GM18868 (cell line): ENCODE measurements at regions not wholly inside any gene's neighbourhood (a gene's known extent, or its start where the extent isn't known, plus 50 kb on each side); places are given as distances from the start of the nearest gene placed in this dataset.

Experiments used
- ATAC-seq: cut with Tn5 transposase; IDR thresholded peaks from one replicate; pipeline ENCODE4 v1.9.1; 2021; ENCODE audit warnings: mild to moderate bottlenecking, moderate library complexity; ENCODE audit not compliant: unreplicated experiment

- ATAC-seq, result no peak
These were observed 186.4 kb upstream of the ZRANB2 start for GRCh38 chr1:71267220-71267619.

DNA sequence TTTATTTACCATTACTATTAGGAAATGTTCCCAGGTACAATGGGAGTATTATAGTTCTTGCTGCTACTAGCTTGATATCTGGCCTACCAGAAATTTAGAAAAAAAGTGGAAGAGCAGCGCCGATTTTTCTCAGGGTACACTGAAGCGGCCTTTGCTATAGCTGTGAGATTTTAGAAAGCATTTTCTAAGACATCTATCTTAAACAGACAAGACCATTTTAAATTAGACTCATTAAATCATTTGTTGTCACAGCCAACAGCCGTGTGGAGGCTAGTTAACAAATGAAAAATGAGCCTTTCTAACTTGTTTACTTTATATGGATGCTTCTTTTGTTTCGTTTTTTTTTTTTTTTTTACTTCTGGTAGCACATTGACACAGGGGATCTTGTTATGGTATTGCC, 183.2 kb upstream of the ZRANB2 start:
- no peak for ATAC-seq

- no peak for ATAC-seq
These were observed 182.1 kb upstream of the ZRANB2 start for GRCh38 chr1:71262970-71263369.

GRCh38 chr1:71252900-71253299, 172.1 kb upstream of the ZRANB2 start:
- ATAC-seq, result no peak

DNA sequence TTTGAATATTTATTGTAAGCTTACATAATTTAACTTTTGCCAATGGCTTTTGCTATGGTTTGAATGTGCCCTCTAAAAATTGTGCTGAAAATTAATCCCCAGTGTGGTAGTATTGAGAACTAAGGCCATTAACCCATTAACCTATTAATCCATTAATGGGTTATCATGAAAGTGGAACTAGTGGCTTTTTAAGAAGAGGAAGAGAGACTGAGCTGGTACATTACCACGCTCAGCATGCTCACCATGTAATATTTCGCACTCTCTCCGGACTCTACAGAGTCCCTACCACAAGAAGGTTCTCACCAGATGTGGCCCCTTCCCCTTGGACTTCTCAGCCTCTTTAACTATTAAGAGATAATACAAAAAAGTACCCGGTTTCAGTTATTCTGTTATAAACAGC, 164.4 kb upstream of the ZRANB2 start:
- no peak for ATAC-seq

- ATAC-seq, result no peak
These were observed 161.4 kb upstream of the ZRANB2 start for GRCh38 chr1:71242239-71242638.

DNA sequence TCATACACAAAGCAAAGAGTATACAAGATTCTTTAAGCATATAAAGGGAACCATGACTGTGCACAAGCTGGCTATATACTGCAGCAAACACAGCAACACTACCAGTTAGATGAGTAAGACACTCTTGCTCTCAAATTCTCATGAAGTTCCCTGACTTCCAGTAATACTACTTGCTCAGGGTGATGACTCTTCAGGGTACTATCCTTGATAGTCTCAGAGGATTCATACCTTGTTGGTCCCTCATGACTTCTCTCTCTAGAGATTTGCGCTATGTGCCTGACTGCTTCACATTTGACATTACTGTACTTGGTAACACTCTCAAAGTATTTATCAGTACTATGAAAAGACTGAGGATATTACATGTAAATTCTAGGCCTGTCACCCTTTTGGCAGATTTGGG, 159.8 kb upstream of the ZRANB2 start:
- ATAC-seq, result no peak

GRCh38 chr1:71236503-71236902, 155.7 kb upstream of the ZRANB2 start:
- ATAC-seq, result no peak

- ATAC-seq, result no peak
These were observed 152.8 kb upstream of the ZRANB2 start for GRCh38 chr1:71233645-71234044.

DNA sequence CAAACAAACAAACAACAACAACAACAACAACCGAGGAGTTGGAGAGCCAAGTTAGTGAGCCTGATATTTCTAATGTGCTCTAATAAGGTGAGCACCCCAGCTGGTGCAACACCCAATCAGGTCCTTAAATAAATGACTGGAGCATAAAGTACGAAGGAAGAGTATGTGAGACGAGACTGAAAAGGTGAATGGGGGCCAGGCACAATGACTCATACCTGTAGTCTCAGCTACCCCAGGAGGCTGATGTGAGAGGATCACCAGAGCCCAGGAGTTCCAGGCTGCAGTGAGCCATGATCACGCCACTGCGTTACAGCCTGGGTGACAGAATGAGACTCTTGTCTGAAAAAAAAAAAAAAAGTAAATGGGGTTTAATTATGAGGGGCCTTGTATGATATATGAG, 152.0 kb upstream of the ZRANB2 start:
- ATAC-seq, result no peak

DNA sequence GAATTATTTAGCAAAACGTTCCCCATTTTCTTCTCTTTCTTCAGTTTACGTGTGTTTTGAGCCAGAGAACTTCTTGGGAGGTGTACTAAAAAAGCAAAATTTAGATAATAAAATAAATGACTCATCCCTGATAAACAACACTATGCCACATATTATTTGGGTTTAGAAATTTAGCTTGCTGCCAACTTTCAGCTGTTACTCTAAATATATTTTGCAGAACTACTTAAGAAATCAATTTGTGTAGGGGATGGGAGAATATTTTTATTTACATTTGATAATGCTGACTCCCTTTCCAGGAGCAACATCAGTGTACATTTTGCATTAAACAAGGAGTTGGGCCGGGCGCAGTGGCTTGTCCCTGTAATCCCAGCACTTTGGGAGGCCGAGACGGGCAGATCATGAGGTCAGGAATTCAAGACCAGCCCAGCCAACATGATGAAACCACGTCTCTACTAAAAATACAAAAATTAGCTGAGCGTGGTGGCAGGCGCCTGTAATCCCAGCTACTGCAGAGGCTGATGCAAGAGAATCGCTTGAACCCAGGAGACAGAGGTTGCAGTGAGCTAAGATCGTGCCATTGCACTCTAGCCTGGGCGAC, 151.4 kb upstream of the ZRANB2 start:
- no peak for ATAC-seq

DNA sequence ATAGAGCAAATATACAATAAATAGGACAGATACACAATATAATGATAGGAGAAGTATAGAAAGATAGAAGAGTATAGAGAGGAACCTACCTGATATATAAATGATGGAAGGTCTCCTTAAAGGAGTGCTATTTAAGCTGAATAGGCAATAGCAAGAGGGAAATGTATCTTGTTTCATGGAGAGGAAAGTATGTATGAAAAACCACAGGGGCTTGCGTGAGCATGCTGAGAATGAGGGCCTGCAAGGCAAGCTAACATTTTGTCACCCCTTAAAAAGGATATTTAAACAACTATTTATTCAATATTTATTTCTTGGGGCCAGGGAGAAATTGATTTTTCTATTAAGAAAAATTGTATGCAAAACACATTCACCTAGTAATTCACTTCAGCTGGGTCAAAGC, 150.9 kb upstream of the ZRANB2 start:
- ATAC-seq, result no peak

- ATAC-seq, result no peak
These were observed 148.0 kb upstream of the ZRANB2 start for GRCh38 chr1:71228742-71229365.

GRCh38 chr1:71228241-71228640, 147.4 kb upstream of the ZRANB2 start:
- no peak for ATAC-seq

DNA sequence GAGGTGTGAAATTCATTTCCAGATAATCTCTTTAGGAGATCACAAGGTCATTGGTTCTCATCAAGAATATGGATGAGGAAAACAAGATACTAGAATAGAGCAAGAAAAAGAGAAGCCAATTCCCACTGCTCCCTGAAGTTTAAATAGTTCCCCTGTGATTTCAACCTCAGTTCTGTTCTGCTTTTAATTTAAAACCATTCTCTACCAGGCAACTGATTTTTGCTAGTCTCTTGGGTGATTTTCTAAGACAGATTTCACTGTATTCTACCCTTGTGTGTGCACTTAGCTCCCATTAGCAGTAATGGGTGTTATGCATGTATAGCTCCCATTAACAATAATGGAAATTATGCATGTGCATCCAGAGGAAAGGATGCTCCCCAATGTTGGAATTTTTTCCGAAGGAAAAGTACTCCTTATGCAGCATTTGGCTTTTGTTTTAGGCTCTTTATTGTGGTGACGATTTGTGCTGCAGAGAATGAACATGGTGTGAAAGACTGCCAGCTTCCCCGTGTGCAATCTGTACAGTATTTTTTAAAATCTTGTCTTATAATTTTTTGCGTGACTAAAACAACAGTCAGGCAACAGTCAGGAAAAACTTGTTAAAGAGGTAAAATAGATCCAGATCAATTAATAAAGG, 144.0 kb upstream of the ZRANB2 start:
- no peak for ATAC-seq

GRCh38 chr1:71223641-71224340, 143.0 kb upstream of the ZRANB2 start:
- no peak for ATAC-seq

DNA sequence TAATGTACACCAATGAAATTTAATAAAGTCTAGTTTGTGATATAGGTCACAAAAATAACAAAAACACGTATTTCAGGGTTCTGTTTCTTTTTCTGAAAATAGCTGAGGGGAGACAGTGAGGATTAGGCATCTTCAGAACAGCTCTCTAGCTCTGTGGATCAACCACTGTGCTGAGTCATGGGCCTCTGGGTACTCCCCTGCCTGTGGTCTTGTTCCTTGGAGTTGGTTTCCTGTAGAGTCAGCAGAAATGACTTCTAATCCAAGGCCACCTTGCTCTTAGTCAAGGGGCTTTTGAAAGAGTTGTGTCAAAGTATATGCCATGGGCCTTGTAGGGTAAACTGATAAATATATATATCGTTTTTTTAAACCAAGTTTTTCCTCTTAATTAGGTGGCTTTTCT, 141.8 kb upstream of the ZRANB2 start:
- ATAC-seq, result no peak

GRCh38 chr1:71210718-71211117, 129.9 kb upstream of the ZRANB2 start:
- no peak for ATAC-seq

GRCh38 chr1:71203241-71203640, 122.4 kb upstream of the ZRANB2 start:
- ATAC-seq, result no peak

DNA sequence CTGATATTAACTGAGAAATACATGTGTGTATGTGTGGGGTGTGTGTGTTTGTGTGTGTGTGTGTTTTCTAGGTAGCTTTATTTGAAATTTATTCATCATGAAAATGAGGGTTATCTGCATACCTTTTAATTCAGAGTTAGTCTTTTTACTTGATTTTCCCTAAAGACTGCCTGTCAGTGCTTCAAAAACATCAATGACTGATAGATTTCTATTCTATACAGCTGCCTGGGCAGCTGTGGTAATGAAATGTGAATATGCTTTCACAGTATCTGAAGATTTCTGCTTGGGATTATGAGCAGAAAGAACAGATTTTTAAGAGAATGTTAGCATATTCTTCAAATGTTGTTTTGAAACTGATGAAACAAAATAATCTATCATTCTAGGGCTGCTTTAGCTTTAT, 119.7 kb upstream of the ZRANB2 start:
- ATAC-seq, result no peak

GRCh38 chr1:71196685-71197084, 115.8 kb upstream of the ZRANB2 start:
- ATAC-seq, result no peak

GRCh38 chr1:71193153-71193552, 112.3 kb upstream of the ZRANB2 start:
- ATAC-seq, result no peak
